ENCODE measurements at regions not wholly inside any gene's neighbourhood (a gene's known extent, or its start where the extent isn't known, plus 50 kb on each side); places are given as distances from the start of the nearest gene placed in this dataset.

DNA sequence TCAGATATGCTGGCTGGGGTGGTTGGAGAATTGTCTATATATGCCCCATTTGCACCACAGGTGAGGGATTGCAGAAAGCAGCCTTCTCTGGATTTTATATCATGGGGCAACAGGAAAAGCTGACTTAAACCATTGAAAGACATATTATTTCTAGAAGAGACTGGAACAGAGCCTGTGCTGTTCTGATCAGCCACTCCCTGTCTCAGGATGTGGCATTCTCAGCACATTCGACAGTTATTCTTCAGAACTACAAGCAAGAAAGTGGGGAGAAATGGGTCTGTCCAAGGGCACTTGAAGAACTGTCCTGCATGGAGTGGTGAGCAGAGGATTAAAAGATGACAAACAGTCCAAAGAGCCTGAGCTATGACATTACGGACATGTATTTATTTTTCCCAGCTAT is 67.8 kb upstream of the EPHA5 start:
- TF ChIP-seq, protein P1, sequence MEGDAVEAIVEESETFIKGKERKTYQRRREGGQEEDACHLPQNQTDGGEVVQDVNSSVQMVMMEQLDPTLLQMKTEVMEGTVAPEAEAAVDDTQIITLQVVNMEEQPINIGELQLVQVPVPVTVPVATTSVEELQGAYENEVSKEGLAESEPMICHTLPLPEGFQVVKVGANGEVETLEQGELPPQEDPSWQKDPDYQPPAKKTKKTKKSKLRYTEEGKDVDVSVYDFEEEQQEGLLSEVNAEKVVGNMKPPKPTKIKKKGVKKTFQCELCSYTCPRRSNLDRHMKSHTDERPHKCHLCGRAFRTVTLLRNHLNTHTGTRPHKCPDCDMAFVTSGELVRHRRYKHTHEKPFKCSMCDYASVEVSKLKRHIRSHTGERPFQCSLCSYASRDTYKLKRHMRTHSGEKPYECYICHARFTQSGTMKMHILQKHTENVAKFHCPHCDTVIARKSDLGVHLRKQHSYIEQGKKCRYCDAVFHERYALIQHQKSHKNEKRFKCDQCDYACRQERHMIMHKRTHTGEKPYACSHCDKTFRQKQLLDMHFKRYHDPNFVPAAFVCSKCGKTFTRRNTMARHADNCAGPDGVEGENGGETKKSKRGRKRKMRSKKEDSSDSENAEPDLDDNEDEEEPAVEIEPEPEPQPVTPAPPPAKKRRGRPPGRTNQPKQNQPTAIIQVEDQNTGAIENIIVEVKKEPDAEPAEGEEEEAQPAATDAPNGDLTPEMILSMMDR (IDR thresholded peaks at IDR 0.05): no peak
- no peak for TF ChIP-seq POLR2A (IDR thresholded peaks at IDR 0.05)
- TF ChIP-seq EP300 (IDR thresholded peaks at IDR 0.05): no peak
